GM18858 (cell line): ENCODE measurements at regions not wholly inside any gene's neighbourhood (a gene's known extent, or its start where the extent isn't known, plus 50 kb on each side); places are given as distances from the start of the nearest gene placed in this dataset.
"Not testable (repeated sequence)": the region's sequence is repeated elsewhere in the genome, so short reads cannot be mapped to it uniquely, and the experiment has no call there.

ENCODE experiments used
- ATAC-seq: cut with Tn5 transposase; IDR thresholded peaks from one replicate; pipeline ENCODE4 v1.9.1; 2021; ENCODE audit not compliant: unreplicated experiment

DNA sequence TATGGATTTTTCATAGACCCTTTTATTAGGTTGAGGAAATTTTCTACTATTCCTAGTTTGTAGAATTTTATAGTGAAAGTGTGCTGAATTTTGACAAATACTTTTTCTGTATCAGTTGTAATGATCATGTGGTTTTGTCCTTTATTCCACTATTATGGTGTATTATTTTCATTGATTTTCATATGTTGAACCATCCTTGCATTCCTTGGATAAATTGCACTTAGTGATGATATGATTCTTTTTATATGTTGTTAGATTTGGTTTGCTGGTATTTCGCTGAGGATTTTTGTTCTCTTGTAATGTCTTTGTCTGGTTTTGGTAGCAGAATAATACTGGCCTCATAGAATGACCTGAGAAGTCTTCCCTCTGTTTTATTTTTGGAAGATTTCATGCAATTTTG lies 140.6 kb upstream of the CDK6 start:
- no peak for ATAC-seq

GRCh38 chr7:92973974-92974373 lies 137.6 kb upstream of the CDK6 start:
- no peak for ATAC-seq

- ATAC-seq: no peak
These were observed 136.9 kb upstream of the CDK6 start for GRCh38 chr7:92973293-92973731.

- ATAC-seq: no peak
These were observed 136.1 kb upstream of the CDK6 start for GRCh38 chr7:92972441-92972840.

- no peak for ATAC-seq
These were observed 132.7 kb upstream of the CDK6 start for GRCh38 chr7:92969061-92969460.

- ATAC-seq: peak; percentile 58
These were observed 132.1 kb upstream of the CDK6 start for GRCh38 chr7:92968502-92968901.

DNA sequence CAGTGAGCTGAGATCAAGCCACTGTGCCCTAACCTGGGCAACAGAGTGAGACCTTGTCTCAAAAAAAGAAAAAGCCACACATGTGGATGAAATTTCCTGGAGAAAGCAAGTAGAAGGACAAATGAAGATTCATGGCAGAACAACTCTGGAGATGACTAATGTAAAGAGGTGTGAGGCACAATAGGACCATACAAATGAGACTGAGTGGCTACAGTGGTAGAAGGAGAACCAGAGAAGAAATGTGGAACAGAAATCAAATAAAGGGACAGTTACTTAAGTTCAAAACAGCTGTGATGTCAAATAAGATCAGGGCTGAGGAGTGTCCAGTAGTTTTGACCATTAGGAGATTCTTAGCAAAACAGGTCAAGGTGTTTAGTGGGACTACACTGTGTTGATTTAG lies 130.9 kb upstream of the CDK6 start:
- ATAC-seq: no peak

GRCh38 chr7:92964141-92964540 lies 127.8 kb upstream of the CDK6 start:
- ATAC-seq: no peak

GRCh38 chr7:92963566-92963965 lies 127.2 kb upstream of the CDK6 start:
- ATAC-seq: no peak

- ATAC-seq: no peak
These were observed 125.6 kb upstream of the CDK6 start for GRCh38 chr7:92961961-92962360.

- no peak for ATAC-seq
These were observed 120.2 kb upstream of the CDK6 start for GRCh38 chr7:92956575-92956974.

- ATAC-seq: no peak
These were observed 118.7 kb upstream of the CDK6 start for GRCh38 chr7:92955081-92955480.

- no peak for ATAC-seq
These were observed 117.3 kb upstream of the CDK6 start for GRCh38 chr7:92953657-92954056.

GRCh38 chr7:92949748-92950147 lies 113.4 kb upstream of the CDK6 start:
- ATAC-seq: no peak

DNA sequence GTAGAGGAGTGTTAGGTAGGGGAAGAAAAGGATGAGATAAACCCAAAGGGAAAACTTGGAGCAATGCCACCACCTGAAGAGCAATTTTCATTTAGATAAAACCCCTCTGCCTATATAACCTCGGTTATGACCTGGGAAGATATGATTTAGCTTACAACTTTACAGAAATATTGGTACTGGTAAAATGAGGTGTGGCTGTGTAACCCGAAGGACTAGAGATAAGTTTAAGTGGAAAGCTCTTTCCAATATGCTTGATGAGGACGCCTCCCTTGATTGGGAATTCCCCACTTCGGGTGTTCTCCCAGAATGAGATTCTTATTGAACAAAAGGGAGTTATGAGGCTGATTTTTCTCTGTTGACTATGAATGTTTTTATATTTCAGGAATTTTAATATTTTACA lies 109.5 kb upstream of the CDK6 start:
- ATAC-seq: no peak

DNA sequence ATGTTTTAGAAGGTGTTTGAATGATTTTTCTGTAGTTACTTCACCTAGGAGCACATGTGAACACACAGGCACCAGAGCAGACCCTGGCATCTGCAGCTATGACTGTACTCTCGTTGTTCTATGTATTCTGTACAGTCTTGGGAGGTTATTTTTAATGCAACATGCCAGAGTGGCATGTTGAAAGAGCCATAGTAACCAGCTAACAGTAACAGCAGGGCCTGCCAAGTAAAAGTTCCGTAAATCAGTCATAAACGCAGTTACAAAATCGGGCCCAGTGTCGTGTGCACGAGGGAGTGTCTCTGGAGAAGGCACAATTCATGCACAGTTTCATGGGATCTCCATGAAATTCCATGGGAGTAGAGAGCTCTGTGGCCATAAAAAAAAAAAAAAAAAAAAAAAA lies 108.3 kb upstream of the CDK6 start:
- no peak for ATAC-seq

DNA sequence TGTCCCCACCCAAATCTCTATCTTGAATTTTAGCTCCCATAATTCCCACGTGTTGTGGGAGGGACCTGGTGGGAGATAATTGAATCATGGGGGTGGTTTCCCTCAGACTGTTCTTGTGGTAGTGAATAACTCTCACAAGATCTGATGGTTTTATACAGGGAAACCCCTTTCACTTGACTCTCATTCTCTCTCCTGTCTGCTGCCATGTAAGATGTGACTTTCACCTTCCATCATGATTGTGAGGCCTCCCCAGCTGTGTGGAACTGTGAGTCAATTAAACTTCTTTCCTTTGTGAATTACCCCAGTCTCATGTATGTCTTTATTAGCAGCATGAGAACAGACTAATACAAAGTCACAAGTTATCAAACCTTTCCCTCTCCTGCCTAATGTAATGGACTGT lies 106.3 kb upstream of the CDK6 start:
- ATAC-seq: not testable (repeated sequence)

DNA sequence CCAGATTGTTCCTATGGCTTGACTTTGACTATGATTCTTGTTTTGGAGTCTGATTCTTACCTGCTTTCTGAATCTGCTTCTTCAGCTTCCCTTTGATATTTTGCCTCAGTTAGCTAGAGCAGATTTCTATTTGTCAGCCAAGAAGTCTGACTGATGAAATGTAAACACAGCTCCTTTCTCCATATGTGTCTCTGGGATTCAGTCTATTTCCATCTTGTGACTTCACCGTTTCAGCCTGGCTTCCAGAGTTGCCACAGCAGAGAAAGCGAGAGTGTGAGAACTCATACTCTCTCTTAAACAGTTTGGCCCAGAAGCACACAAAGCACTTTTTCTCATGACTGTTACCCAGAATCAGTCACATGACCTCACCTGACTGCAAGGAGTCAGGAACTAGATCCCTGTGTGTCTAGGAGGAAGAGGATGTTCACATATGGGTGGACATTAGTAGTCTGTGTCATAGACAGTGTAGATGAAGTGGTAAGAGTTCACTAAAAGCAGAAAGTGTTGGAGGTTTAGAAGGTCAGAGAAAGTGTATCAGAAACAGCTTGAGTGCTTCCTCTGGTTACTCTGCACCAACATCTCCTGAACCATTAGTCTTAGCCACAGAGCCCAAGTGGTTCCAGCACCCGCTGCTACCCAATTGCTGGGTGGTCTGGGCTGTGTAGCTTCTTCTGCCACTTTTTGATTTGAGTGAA lies 103.4 kb upstream of the CDK6 start:
- ATAC-seq: no peak

DNA sequence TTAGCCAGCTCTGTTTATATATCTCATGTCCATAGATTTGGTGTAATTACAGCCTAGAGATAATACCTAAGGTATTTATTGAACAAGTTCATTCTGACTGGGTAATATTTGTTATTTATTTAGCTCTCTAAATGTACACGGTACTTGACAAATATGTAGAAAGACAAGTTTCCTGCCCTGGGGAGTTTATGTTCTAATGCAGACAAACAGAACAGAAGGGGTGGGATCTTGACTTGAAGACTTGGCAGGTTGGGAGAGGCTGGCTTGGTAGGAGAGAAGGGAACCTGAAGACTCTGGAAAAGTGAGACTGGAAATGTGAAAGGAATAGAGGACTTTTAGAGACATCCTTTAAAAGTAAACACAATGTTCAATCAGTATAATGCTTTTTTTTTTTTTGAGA lies 97.7 kb upstream of the CDK6 start:
- ATAC-seq: no peak

- ATAC-seq: no peak
These were observed 96.1 kb upstream of the CDK6 start for GRCh38 chr7:92932450-92932849.

DNA sequence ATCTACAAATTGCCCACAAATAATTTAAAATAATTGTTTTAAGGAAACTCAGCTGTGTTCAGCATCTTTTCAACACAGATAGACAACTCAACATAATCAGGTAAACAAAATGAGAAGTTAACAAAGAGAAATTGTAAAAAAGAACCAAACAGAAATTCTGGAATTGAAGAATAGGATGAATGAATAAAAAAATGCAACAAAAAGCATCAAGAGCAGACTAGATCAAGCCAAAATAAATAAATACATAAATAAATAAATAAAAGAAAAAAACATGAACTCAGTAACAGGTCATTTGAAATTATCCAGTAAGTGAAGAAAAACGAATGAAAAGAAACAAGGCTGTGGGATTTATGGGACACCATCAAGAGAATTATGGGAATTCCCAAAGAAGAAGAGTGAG lies 94.0 kb upstream of the CDK6 start:
- ATAC-seq: no peak

DNA sequence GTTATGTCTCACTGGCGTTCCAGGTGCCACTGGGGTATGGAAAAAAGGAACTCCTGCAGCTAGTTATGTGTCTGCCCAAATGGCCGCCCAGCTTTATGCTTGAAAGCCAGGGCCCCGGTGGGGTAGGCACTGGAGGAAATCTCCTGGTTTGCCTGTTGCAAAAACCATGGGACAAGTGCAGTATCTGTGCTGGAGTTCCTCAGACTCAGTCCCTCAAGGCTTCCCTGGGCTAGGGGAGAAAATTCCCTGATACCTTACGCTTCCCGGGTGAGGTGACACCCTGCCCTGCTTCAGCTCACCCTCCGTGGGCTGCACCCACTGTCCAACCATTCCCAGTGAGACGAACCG lies 90.3 kb upstream of the CDK6 start:
- no peak for ATAC-seq

GRCh38 chr7:92925876-92926696 lies 89.7 kb upstream of the CDK6 start:
- ATAC-seq: no peak
